Hepatocyte (in vitro differentiated cells): ENCODE measurements at regions not wholly inside any gene's neighbourhood (a gene's known extent, or its start where the extent isn't known, plus 50 kb on each side); places are given as distances from the start of the nearest gene placed in this dataset.
"Not testable (repeated sequence)": the region's sequence is repeated elsewhere in the genome, so short reads cannot be mapped to it uniquely, and the experiment has no call there.

Source experiments
- DNase-seq: peaks from one replicate; pipeline ENCODE4 v3.0.0-alpha.2; 2016; ENCODE audit warnings: low spot score
- H2AFZ ChIP-seq: fragments of 200-600 bp; sonication (generic); 2 replicates; pipeline ENCODE4 v1.6.0; 2016; ENCODE audit warnings: antibody characterized with exemption, mild to moderate bottlenecking
- H3K27ac ChIP-seq: fragments of 200-600 bp; sonication (generic); 2 replicates; pipeline ENCODE4 v1.5.1; 2016; ENCODE audit warnings: mild to moderate bottlenecking
- H3K27me3 ChIP-seq: fragments of 200-600 bp; sonication (generic); 2 replicates; pipeline ENCODE4 v1.6.1; 2016
- H3K36me3 ChIP-seq: fragments of 200-600 bp; sonication (generic); replicated peaks from 2 replicates; pipeline ENCODE4 v1.5.1; 2016; ENCODE audit warnings: low read depth; ENCODE audit not compliant: insufficient read depth
- H3K4me1 ChIP-seq: fragments of 200-600 bp; sonication (generic); 2 replicates; pipeline ENCODE4 v1.5.1; 2016; ENCODE audit warnings: mild to moderate bottlenecking, moderate library complexity; ENCODE audit not compliant: insufficient read depth
- H3K4me2 ChIP-seq: fragments of 200-600 bp; sonication (generic); 2 replicates; pipeline ENCODE4 v1.6.0; 2016
- H3K4me3 ChIP-seq: fragments of 200-600 bp; sonication (generic); 2 replicates; pipeline ENCODE4 v1.5.1; 2016; ENCODE audit warnings: mild to moderate bottlenecking
- H3K79me2 ChIP-seq: fragments of 200-600 bp; sonication (generic); 2 replicates; pipeline ENCODE4 v1.6.0; 2017; ENCODE audit warnings: mild to moderate bottlenecking
- H3K9me2 ChIP-seq: fragments of 200-600 bp; sonication (generic); replicated peaks from 2 replicates; pipeline ENCODE4 v1.6.0; 2017; ENCODE audit warnings: mild to moderate bottlenecking; ENCODE audit not compliant: insufficient read depth
- H3K9me3 ChIP-seq: fragments of 200-600 bp; sonication (generic); 2 replicates; pipeline ENCODE4 v1.5.1; 2016; ENCODE audit warnings: low read depth, mild to moderate bottlenecking
- H4K20me1 ChIP-seq: fragments of 200-600 bp; sonication (generic); 2 replicates; pipeline ENCODE4 v1.6.0; 2016; ENCODE audit warnings: mild to moderate bottlenecking; ENCODE audit not compliant: insufficient read depth, poor library complexity, severe bottlenecking
- CTCF ChIP-seq: fragments of 200-600 bp; sonication (generic); IDR thresholded peaks from 2 replicates; pipeline ENCODE4 v1.5.1; 2016; ENCODE audit warnings: antibody characterized with exemption, mild to moderate bottlenecking; ENCODE audit not compliant: poor library complexity
- EZH2 ChIP-seq: fragments of 200-600 bp; sonication (generic); IDR thresholded peaks from 2 replicates; pipeline ENCODE4 v1.6.1; 2016; ENCODE audit warnings: antibody characterized with exemption, mild to moderate bottlenecking, borderline replicate concordance
- EZH2phosphoT487 ChIP-seq: fragments of 200-600 bp; sonication (generic); IDR thresholded peaks from one replicate; pipeline ENCODE4 v1.6.1; 2018; ENCODE audit warnings: antibody characterized with exemption, mild to moderate bottlenecking, low read depth, moderate library complexity; ENCODE audit not compliant: unreplicated experiment, severe bottlenecking
- WGBS: methylation state at CpG from one replicate; pipeline ENCODE4 v1.1.6; 2016; ENCODE audit warnings: low lambda C conversion rate; ENCODE audit errors: missing lambda C conversion rate; 5-methylcytosine and 5-hydroxymethylcytosine counted together

- Histone ChIP-seq H3K9me3 (no peaks in the 10 kb centered on the region), H3K27ac (no peak overlapping the region), H3K79me2 (no peaks in the 10 kb centered on the region), H3K36me3 (no peaks in the 10 kb centered on the region), H3K27me3 (no peaks in the 10 kb centered on the region), H3K9me2 (no peaks in the 10 kb centered on the region), H3K4me2 (no peak overlapping the region), H3K4me1 (no peaks in the 10 kb centered on the region), H4K20me1 (no peaks in the 10 kb centered on the region), H2AFZ (no peak overlapping the region), H3K4me3 (no peak overlapping the region)
- DNase-seq: no peak
- WGBS: 90% methylated on average over 1 of the region's 1 CpG
- TF ChIP-seq EZH2 (no peak), EZH2phosphoT487 (no peak), CTCF (no peak)
These were observed 405.3 kb downstream of the STK39 start for GRCh38 chr2:167842047-167842446.

GRCh38 chr2:167835290-167835689 is 412.1 kb downstream of the STK39 start:
- not testable (repeated sequence) for H3K4me2 ChIP-seq, H3K9me3 ChIP-seq, H3K27me3 ChIP-seq, H3K4me1 ChIP-seq, H3K79me2 ChIP-seq, H3K9me2 ChIP-seq, H3K36me3 ChIP-seq, H3K27ac ChIP-seq, DNase-seq, H3K4me3 ChIP-seq, H2AFZ ChIP-seq, H4K20me1 ChIP-seq
- WGBS: 93% methylated on average over 8 of the region's 8 CpGs

GRCh38 chr2:167834707-167835106 is 412.7 kb downstream of the STK39 start:
- Histone ChIP-seq H4K20me1 (no peaks in the 10 kb centered on the region), H3K79me2 (no peaks in the 10 kb centered on the region), H3K9me2 (no peaks in the 10 kb centered on the region), H3K4me1 (no peaks in the 10 kb centered on the region), H2AFZ (no peak overlapping the region), H3K36me3 (no peaks in the 10 kb centered on the region), H3K9me3 (no peaks in the 10 kb centered on the region), H3K27me3 (no peaks in the 10 kb centered on the region), H3K4me3 (no peak overlapping the region), H3K4me2 (no peak overlapping the region), H3K27ac (no peak overlapping the region)
- WGBS: 99% methylated on average over 5 of the region's 5 CpGs
- no peak for DNase-seq
- TF ChIP-seq CTCF (no peak), EZH2phosphoT487 (no peak), EZH2 (no peak)

- Histone ChIP-seq H3K9me3 (no peaks in the 10 kb centered on the region), H3K9me2 (no peaks in the 10 kb centered on the region), H3K4me3 (no peak overlapping the region), H3K27ac (no peak overlapping the region), H3K36me3 (no peaks in the 10 kb centered on the region), H3K4me2 (no peak overlapping the region), H4K20me1 (no peaks in the 10 kb centered on the region), H3K4me1 (no peaks in the 10 kb centered on the region), H2AFZ (no peak overlapping the region), H3K27me3 (no peaks in the 10 kb centered on the region), H3K79me2 (no peaks in the 10 kb centered on the region)
- DNase-seq: no peak
- WGBS: 82% methylated on average over 4 of the region's 4 CpGs
- no peak for TF ChIP-seq EZH2
- TF ChIP-seq CTCF: no peak
- no peak for TF ChIP-seq EZH2phosphoT487
These were observed 414.1 kb downstream of the STK39 start for GRCh38 chr2:167833294-167833693.
